IPS DF 19.7 (cell line): ENCODE measurements at regions not wholly inside any gene's neighbourhood (a gene's known extent, or its start where the extent isn't known, plus 50 kb on each side); places are given as distances from the start of the nearest gene placed in this dataset.
A peak's percentile ranks its signal among the peaks of the same experiment; 100 is the strongest.
"Not testable (repeated sequence)": the region's sequence is repeated elsewhere in the genome, so short reads cannot be mapped to it uniquely, and the experiment has no call there.

Source experiments
- DNase-seq: peaks from one replicate; pipeline ENCODE4 v3.0.0-alpha.2; 2013; ENCODE audit warnings: low read depth, low spot score

DNA sequence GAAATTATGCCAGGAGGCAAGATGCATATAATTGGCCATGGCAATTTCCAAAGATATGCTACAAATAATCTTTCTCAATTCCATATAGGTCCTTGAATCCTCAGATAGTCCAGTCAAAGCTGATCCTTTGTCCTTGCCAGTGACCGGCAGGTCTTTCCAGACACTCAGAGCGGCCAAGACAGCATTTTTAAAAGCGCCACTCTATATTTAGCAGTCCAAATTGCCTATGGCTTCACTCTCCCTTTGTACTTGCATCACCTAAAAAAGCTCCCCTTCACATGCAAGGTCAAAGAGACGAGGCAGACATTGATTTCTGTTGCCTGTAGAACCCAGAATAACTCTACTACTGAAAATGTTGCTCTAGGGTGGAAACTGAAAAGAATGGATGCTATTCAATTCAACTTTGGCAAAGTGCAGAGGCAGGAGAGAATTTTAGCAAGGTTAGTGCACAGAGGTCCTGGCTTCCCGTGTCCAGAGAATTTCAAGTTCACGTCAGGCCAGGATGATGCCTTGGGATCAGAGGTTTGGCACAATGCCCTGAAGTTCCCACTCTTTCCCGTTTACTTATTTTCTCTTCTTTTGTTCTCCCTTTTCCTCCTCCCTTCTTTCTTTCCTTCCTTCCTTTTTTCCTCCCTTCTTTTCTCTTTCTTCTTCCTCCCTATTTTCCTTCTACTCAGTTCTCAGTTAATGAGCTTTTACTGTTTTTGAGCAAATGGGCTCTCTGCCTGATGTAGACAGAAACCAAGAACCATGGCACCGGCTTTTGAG, 108.5 kb downstream of the KCNK1 start:
- DNase-seq: no peak

DNA sequence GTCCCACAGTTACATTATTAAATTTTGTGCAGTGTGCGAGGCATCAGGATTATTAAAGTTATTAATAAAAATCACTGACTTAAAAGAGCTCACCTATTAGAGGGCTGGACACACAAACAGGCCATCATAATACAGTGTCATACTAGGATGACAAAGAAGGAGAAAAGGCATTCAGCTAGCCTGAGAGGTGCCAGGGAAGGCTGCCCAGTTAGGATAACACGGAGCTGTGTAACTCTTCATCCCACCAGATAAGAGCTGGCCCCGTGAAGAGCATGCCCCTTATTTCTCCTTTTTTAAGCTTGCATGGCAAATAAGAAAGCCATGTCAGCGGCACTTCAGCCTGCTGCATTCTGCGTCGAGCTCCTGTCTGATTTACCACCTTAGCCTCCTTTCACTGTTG, 109.5 kb downstream of the KCNK1 start:
- no peak for DNase-seq

DNA sequence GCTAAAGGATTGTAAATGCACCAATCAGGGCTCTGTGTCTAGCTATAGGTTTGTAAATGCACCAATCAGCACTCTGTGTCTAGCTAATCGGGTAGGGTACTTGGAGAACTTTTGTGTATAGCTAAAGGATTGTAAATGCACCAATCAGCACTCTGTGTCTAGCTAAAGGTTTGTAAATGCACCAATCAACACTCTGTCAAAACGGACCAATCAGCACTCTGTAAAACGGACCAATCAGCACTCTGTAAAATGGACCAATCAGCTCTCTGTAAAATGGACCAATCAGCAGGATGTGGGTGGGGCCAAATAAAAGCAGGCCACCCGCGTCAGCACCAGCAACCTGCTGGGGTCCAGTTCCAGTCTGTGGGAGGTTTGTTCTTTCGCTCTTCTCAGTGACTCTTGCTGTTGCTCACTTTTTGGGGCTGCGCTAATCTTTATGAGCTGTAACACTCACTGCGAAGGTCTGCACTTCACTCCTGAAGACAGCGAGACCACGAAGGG, 110.3 kb downstream of the KCNK1 start:
- DNase-seq: not testable (repeated sequence)

DNA sequence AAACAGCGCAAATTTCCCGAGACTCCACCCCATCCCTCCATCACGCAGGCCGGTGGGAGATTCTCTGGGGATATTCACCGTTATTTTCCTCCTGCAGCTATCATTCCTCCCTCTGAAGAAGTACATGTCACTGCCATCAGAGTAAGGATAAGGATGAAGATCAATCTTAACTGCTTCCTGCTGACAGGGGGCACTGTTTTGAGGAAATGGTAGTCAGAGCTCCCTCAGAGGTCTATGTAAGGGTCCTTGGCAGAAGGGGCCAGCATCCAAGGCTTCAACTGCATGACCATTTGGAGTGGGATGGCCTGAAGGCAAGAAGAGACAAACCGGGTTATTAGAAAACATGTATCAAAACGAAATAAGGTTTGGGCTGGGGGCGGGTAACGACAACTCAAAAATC, 111.5 kb downstream of the KCNK1 start:
- DNase-seq: peak; percentile 35

DNA sequence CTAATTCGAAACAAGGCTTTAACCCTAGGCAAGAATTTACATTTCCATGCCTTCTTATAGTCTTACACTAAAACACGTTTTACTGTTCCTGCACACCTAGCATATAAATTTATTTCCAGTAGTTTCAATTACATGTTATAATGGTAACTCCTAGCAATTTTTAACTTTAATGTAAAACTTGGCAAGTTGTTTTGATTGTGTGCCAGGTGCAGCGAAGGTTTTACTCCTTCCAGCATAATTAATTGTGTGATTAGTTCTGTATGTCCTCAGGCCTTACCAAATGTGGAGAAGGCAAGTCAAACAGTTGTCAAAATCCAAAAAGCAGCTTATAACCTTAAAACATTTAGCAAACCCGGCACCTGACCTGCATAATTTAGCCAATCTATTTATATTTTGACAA, 114.8 kb downstream of the KCNK1 start:
- no peak for DNase-seq

DNA sequence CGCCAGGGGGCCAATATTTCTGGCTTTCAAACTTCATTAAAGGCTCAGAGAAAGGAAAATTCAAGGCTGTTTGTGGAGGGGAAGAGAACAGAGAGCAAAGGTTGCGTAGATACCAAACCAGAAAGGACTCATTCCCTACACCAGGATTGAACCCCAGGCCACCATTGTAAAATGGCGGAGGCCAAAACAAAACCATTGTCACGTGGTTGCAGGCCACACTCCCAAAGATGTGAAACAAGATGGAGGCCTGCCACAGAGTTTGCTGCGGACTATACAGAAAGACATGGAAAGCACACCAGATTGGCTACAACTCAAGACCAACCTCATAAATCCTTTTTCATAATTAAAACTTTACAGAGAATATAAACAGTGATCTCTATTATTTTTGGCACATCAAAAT, 116.5 kb downstream of the KCNK1 start:
- no peak for DNase-seq

DNA sequence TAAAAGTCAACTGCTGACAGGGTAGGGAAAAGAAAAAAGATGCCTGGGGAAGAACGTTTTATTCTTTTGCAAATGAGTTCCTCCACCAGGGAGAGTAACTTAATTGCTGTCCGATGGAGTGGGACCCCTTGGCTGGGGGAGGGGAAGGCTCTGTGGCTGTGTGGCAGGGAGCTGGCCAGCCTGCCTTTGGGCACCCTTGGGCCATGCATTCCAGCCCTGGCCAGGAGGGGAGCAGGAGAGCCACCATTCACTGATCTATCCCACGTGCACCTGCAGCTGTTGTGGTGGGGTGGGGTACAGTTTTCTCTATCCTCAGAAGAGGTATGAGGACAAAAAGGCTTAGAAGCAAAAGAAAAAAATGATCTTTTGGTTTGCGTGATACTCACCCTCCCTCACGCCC, 116.9 kb downstream of the KCNK1 start:
- peak; percentile 70 for DNase-seq

DNA sequence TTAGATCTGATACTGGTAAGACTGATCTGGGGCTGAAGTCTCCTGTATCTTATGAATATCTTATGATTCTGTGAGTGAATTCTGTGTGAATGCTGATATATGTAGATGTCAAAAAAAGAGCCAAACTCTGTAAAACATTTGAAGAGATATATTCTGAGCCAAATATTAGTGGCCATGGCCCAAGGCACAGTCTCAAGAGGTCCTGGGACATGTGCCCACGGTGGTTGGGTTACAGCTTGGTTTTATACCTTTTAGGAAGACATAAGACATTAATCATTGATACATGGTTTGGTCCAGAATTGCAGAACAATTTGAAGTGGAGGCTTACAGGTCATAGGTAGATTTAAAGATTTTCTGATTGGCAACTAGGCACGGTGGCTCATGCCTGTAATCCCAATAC, 118.3 kb downstream of the KCNK1 start:
- no peak for DNase-seq

DNA sequence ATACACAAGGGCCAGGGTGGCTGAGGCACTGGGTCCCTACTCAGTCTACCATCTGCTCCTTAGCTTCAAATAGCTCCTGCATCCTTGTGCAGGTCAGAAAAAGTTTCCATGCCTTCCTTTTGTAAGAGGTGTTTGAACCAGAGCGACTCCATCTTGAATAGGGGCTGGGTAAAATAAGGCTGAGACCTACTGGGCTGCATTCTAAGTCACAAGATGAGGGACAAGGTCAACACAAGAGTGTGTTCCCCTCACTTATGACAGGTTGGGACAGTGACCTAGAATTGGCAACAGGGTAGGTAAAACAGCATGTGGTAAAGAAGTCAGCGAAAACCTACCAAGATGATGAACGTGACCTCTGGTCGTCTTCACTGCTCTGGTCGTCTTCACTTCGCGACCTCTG, 120.5 kb downstream of the KCNK1 start:
- no peak for DNase-seq

DNA sequence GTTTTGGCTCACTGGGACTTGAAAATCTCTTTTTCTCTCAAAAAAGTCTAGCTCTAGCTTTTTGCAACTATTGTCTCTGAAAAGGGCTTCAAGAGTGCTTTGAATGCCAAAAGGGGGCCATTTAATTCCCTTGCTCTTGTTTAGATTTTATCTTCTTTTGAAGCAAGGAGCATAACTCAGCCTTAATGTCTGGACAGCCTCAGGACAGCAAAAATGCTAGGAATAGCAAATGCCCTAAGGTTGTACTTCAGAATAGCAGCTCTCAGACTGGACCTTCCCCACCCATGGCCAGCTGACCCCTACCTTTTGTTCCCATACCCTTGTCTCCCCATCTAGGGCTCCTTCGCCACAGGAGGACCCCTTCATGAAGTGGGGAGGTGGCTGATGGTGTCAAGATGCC, 121.4 kb downstream of the KCNK1 start:
- no peak for DNase-seq

DNA sequence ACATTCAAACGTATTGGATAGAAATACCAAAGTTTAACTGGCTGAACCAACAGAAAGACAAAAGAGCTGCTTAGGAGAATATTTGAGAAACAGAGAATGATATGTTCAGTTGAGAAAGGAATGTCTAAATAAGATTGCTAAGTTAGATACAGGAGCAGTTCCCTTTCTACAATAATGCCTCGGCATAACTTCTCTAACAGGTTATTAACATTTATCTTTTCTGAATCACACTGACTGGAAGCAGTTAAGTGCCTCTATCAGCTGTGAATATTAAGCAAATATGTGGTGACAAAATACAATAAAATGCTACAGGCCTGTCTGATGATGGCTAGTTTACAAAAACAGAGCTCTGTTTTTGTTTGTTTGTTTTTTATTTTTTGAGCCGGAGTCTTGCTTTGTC, 121.9 kb downstream of the KCNK1 start:
- DNase-seq: no peak

DNA sequence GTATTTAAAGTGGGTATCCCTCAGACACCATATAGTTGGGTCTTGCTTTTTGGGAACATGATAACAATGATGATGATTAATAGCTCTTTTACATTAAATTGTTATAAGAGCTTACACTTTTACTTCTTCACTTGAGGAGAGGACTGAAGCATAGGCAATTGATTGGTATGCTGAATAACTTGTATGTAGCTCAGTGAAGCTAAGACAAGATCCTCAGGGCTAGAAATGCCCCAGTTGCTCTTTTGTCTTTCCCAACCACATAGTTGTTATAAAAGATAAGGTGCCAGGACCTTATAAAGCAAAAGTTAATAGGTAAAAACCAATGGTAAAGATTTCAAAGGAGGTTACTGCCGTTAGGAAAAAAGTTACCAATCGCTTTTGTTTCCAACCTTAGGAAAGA, 123.4 kb downstream of the KCNK1 start:
- no peak for DNase-seq

DNA sequence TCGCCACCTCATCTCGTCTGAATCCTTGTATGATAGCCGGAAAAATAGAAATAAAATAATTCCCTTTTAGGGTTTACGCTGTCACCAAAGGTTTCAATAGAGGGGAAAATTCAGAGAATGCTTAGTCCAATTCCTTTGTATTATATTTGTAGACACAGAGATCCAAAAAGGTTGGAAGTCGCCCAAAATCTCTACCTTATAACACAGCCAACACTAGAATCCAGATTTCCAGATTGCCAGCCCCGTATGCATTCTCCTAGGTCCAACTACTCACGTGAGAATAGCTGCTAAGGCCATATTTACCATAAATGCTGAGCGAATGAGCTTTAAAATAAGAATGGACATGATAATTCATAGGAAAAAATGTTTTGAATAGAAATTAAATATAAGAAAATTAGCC, 124.5 kb downstream of the KCNK1 start:
- DNase-seq: no peak

DNA sequence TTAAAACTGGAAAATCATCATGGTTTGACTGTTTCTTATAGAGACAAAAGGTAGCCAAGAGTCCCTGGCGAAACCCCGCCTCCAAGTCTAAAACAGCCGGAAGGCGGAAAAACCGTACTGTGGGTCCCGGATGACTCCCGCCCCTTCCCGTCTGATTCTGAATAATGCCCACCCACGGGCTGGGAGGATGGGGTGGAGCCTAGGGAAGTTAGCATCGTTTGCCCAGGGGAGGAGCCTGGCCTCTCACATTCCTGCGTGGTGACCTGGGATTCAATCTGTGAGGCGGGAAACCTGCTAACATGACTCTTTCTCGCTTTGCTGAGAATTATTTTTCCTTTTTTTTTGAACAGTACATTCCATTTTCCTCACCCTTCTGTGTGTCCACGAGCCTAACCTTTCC, 124.9 kb downstream of the KCNK1 start:
- DNase-seq: peak; percentile 25

DNA sequence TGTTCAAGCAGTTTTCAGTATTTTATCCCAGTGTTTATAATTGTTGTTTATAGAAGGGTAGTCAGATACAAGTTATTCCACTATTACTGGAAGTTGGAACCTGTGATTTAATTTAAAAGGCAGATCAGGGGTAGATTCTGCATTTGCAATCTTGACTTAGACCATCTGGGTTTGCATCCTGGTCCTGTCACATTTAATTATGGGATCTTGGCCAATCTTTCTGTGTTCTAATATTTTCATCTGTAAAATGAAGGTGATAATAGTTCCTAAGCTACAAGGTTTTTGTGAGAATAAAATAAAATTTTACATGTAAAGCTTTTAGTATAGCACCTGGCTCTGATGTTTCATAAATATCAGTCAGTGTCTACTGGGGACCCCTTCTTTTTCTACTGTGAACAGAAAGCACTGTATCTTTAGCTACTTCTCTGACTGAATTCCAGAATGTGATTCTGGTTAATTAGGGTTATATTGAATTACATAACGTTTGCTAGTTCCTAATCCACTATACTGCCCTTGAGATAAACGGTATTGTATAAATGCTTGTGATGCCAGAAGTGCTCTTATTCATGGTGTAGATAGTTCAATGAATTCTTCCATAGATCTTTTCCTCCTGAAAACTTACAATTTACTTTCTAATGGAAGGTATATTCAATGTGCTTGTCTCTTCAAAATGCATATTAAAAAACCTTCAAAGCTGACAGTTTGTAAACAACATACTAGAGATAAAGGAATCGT, 131.0 kb downstream of the KCNK1 start:
- DNase-seq: no peak

DNA sequence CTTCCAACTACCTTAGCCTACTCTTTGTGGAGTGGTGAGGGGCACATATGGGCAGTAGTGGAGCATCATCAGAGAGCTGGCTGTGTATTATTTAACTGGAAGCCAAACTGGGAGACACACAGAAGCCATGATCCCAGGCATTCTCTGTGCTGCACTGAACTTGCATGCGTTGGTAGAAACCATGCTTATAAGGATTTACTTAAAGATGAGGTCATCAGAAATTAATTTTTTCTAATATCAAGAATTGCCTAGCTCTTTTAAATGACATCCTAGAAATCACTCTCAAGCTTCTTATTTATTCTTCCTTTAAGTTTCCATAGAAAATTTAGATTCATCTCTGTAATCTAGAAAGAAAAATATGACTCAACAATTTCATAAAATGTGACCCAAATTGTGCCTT, 136.2 kb downstream of the KCNK1 start:
- DNase-seq: no peak

DNA sequence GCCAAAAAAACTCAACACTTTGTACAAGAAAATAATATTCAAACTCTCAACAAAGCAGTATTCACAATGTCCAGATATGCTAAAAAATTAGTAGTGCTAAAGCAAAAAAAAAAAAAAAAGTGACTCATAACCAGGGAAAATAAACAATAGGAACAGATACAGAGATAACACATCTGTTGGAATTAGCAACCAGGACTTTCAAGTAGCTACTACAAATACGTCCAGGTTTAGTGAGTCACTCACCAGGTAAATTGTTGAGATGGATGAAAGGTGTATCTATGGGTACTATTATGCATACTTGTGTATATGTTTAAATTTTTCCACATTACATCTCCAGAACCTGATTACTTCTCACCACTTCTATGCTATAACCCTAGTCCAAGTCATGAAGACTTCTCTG, 144.8 kb upstream of the SLC35F3 start:
- no peak for DNase-seq

DNA sequence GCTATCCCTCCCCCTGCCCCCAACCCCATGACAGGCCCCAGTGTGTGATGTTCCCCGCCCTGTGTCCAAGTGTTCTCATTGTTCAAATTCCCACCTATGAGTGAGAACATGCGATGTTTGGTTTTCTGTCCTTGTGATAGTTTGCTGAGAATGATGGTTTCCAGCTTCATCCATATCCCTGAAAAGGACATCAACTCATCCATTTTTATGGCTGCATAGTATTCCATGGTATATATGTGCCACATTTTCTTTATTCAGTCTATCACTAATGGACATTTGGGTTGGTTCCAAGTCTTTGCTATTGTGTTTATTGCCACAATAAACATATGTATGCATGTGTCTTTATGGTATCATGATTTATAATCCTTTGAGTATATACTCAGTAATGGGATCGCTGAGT, 140.2 kb upstream of the SLC35F3 start:
- DNase-seq: not testable (repeated sequence)

DNA sequence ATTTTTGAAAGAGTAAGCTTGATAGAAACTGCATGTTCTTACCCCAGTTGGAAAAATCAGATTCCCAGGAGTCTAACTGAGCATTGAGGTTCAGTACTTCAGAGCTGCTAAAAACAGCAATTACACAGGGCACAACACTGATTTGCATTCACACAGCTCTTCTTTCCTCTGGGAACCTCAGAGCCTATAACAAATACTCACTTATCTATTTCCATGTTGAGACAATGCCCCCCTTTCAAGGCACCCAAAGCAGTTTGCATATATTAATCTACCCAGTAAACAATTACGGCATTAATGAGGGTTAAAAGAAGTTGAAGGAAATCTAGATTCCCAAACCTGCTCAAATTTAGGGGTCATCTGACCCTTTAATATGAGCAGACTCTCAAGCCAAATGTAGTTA, 126.9 kb upstream of the SLC35F3 start:
- DNase-seq: no peak

DNA sequence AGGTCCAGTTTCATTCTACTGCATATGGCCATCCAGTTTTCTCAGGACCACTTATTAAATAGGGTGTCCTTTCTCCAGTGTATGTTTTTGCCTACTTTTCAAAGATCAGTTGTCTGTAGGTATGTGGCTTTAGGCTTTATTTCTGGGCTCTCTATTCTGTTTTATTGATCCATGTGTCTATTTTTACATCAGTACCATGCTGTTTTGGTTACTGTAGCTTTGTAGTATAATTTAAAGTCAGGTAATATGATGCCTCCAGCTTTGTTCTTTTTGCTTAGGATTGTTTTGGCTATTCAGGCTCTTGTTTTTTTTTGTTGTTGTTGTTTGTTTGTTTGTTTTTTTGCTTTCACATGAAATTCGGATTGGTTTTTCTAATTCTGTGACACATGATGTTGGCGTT, 124.4 kb upstream of the SLC35F3 start:
- no peak for DNase-seq

DNA sequence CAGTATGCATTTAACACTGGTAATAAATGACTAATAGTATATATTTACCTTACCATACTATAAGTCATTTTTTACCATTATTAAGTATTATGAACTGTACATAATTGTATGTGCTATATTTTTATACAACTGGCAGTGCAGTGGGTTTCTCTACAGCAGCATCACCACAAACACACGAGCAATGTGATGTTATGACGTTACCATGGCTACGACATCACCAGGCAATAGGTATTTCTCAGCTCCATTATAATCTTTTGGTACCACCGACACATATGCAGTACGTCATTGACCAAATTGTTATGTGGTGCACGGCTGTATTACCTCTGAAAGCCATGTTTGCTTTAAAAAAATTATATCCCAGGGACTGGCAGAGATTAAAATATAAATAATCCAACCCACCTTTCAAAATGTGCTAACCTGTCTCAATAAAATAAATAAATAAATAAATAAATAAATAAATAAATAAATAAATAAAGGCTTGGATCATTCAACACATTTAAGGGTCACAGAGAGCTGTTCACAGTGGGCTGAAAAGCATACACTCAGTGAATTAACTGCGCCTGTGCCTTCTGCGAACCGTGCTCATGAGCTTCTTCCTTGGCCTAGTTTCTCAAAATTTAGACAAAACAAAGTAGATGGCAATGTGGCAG, 121.4 kb upstream of the SLC35F3 start:
- no peak for DNase-seq

DNA sequence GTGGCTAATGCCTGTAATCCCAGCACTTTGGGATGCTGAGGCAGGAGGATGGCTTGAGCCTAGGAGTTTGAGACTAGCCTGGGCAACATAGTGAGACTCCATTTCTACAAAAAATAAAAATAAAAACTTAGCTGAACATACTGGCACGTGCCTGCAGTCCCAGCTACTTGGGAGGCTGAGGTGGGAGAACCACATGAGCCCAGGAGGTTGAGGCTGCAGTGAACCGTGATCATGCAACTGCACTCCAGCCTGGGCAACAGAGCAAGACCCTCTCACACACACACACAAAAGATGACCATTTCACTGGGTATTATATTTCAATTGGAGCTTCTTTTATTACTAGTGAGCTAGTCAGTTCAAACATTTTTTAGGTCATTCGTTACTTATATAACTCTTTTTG, 116.9 kb upstream of the SLC35F3 start:
- no peak for DNase-seq

DNA sequence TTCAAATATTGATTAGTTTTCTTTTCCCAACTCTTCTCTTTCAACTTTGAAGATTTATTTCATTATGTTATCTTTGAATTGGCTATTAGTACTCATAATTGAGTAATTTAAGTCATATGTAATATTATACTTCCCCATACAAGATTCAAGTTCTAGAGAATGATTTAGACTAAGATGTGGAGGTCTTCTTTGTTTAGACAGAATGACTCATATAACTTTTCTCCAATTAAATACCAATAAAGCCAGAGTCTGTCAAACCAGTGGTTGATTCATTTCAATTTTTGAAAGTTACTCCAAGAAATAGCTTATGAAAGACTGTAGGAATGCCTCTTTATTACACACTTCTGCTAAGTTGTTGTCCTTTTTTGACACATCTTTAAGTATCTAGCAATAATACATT, 115.8 kb upstream of the SLC35F3 start:
- no peak for DNase-seq
